Progenitor cell of endocrine pancreas (in vitro differentiated cells): ENCODE measurements at regions not wholly inside any gene's neighbourhood (a gene's known extent, or its start where the extent isn't known, plus 50 kb on each side); places are given as distances from the start of the nearest gene placed in this dataset.

Experiments used
- DNase-seq: peaks from one replicate; pipeline ENCODE4 v3.0.0; 2021; ENCODE audit warnings: low spot score; ENCODE audit not compliant: unreplicated experiment
- H3K27ac Mint-ChIP-seq: 2 replicates; pipeline ENCODE4 v1.8.0; 2021; ENCODE audit warnings: mild to moderate bottlenecking, moderate library complexity, mixed read lengths
- H3K27me3 Mint-ChIP-seq: 2 replicates; pipeline ENCODE4 v1.8.0; 2021; ENCODE audit warnings: mixed read lengths
- H3K36me3 Mint-ChIP-seq: 2 replicates; pipeline ENCODE4 v1.8.0; 2022; ENCODE audit warnings: mixed read lengths; ENCODE audit not compliant: insufficient read depth
- H3K4me1 Mint-ChIP-seq: 2 replicates; pipeline ENCODE4 v1.8.0; 2021; ENCODE audit warnings: low read depth, mixed read lengths
- H3K4me3 Mint-ChIP-seq: 2 replicates; pipeline ENCODE4 v1.8.0; 2021; ENCODE audit warnings: low read depth, mild to moderate bottlenecking, moderate library complexity, mixed read lengths
- H3K9me3 Mint-ChIP-seq: 2 replicates; pipeline ENCODE4 v1.8.0; 2021; ENCODE audit warnings: low read depth, mixed read lengths
- CTCF ChIP-seq: fragments of 200-600 bp; sonication (generic); IDR thresholded peaks from one replicate; pipeline ENCODE4 v1.5.0; 2021; ENCODE audit warnings: antibody characterized with exemption, mild to moderate bottlenecking; ENCODE audit not compliant: unreplicated experiment

GRCh38 chr2:41723526-41723925, 324.3 kb upstream of the PKDCC start:
- Mint-ChIP-seq H3K27me3 (no peaks in the 10 kb centered on the region), H3K4me1 (peaks cover 10% of the 10 kb centered on the region), H3K9me3 (no peaks in the 10 kb centered on the region), H3K36me3 (no peaks in the 10 kb centered on the region), H3K27ac (no peak overlapping the region), H3K4me3 (no peak overlapping the region)
- no peak for DNase-seq
- no peak for TF ChIP-seq CTCF

GRCh38 chr2:41724465-41724864, 323.4 kb upstream of the PKDCC start:
- no peaks in the 10 kb centered on the region for H3K36me3 Mint-ChIP-seq
- no peak for TF ChIP-seq CTCF
- H3K4me1 Mint-ChIP-seq: peaks cover 10% of the 10 kb centered on the region

GRCh38 chr2:41725901-41726300, 321.9 kb upstream of the PKDCC start:
- Mint-ChIP-seq H3K27me3 (peaks cover 3% of the 10 kb centered on the region), H3K9me3 (no peaks in the 10 kb centered on the region), H3K27ac (no peak overlapping the region), H3K4me1 (peaks cover 10% of the 10 kb centered on the region), H3K36me3 (no peaks in the 10 kb centered on the region), H3K4me3 (no peak overlapping the region)
- TF ChIP-seq CTCF: no peak
- DNase-seq: no peak

More at GRCh38 chr2:41724465-41724864, 323.4 kb upstream of the PKDCC start:
- Mint-ChIP-seq H3K4me3 (no peak overlapping the region), H3K9me3 (no peaks in the 10 kb centered on the region), H3K27me3 (no peaks in the 10 kb centered on the region), H3K27ac (no peak overlapping the region)
- no peak for DNase-seq

- TF ChIP-seq CTCF: no peak
- no peak overlapping the region for H3K27ac Mint-ChIP-seq
- peaks cover 10% of the 10 kb centered on the region for H3K4me1 Mint-ChIP-seq
- H3K27me3 Mint-ChIP-seq: peaks cover 3% of the 10 kb centered on the region
- H3K36me3 Mint-ChIP-seq: no peaks in the 10 kb centered on the region
- no peaks in the 10 kb centered on the region for H3K9me3 Mint-ChIP-seq
- no peak for DNase-seq
- no peak overlapping the region for H3K4me3 Mint-ChIP-seq
These were observed 321.5 kb upstream of the PKDCC start for GRCh38 chr2:41726364-41726763.

- Mint-ChIP-seq H3K36me3 (no peaks in the 10 kb centered on the region), H3K4me1 (peaks cover 10% of the 10 kb centered on the region), H3K27me3 (peaks cover 3% of the 10 kb centered on the region), H3K27ac (no peak overlapping the region), H3K9me3 (no peaks in the 10 kb centered on the region), H3K4me3 (no peak overlapping the region)
- DNase-seq: no peak
- TF ChIP-seq CTCF: no peak
These were observed 320.7 kb upstream of the PKDCC start for GRCh38 chr2:41727152-41727551.
